Endodermal cell (in vitro differentiated cells): ENCODE measurements at regions not wholly inside any gene's neighbourhood (a gene's known extent, or its start where the extent isn't known, plus 50 kb on each side); places are given as distances from the start of the nearest gene placed in this dataset.

ENCODE experiments used
- DNase-seq: peaks from one replicate; pipeline ENCODE4 v3.0.0-alpha.2; 2017
- H3K27ac ChIP-seq: 2 replicates; pipeline ENCODE4 v1.5.1; 2013; ENCODE audit warnings: mild to moderate bottlenecking, low read depth, low read length, moderate library complexity
- H3K27me3 ChIP-seq: 2 replicates; pipeline ENCODE4 v1.6.1; 2013; ENCODE audit warnings: mild to moderate bottlenecking, low read length, moderate library complexity; ENCODE audit not compliant: insufficient read depth, control insufficient read depth, poor library complexity, severe bottlenecking
- H3K36me3 ChIP-seq: 2 replicates; pipeline ENCODE4 v1.7.0; 2013; ENCODE audit warnings: mild to moderate bottlenecking, low read length, moderate library complexity; ENCODE audit not compliant: control insufficient read depth, insufficient read depth
- H3K4me1 ChIP-seq: one replicate; pipeline ENCODE4 v1.7.0; 2013; ENCODE audit warnings: low read length; ENCODE audit not compliant: control insufficient read depth, insufficient read depth
- H3K4me3 ChIP-seq: 2 replicates; pipeline ENCODE4 v1.5.1; 2013; ENCODE audit warnings: mild to moderate bottlenecking, low read length, moderate library complexity
- H3K9ac ChIP-seq: 2 replicates; pipeline ENCODE4 v1.6.1; 2013; ENCODE audit warnings: mild to moderate bottlenecking, low read length, moderate library complexity; ENCODE audit not compliant: poor library complexity, severe bottlenecking; ENCODE audit errors: extremely low read depth
- H3K9me3 ChIP-seq: 2 replicates; pipeline ENCODE4 v1.6.1; 2013; ENCODE audit warnings: mild to moderate bottlenecking, low read length, moderate library complexity; ENCODE audit not compliant: control insufficient read depth
- H3K27ac Mint-ChIP-seq: 2 replicates; pipeline ENCODE4 v1.8.0; 2020; ENCODE audit warnings: mixed read lengths
- H3K27me3 Mint-ChIP-seq: 2 replicates; pipeline ENCODE4 v1.8.0; 2021; ENCODE audit warnings: mild to moderate bottlenecking, mixed read lengths; ENCODE audit not compliant: insufficient read depth
- H3K36me3 Mint-ChIP-seq: 2 replicates; pipeline ENCODE4 v1.8.0; 2020; ENCODE audit warnings: low read depth, mixed read lengths
- H3K4me1 Mint-ChIP-seq: 2 replicates; pipeline ENCODE4 v1.8.0; 2020; ENCODE audit warnings: mixed read lengths
- H3K4me3 Mint-ChIP-seq: 2 replicates; pipeline ENCODE4 v1.8.0; 2020; ENCODE audit warnings: mild to moderate bottlenecking, moderate library complexity, mixed read lengths
- H3K9me3 Mint-ChIP-seq: 2 replicates; pipeline ENCODE4 v1.8.0; 2020; ENCODE audit warnings: mild to moderate bottlenecking, mixed read lengths
- CTCF ChIP-seq: fragments of 200-600 bp; sonication (generic); conservative IDR thresholded peaks from 2 replicates; pipeline ENCODE4 v1.5.0; 2021; ENCODE audit warnings: antibody characterized with exemption, mild to moderate bottlenecking
- WGBS, 2 experiments: methylation state at CpG; one replicate each; pipeline versions ENCODE4 v1.1.5 to v1.1.7; 2013; ENCODE audit warnings: missing lambda C conversion rate in 2 of 2, mixed read lengths in 1 of 2; ENCODE audit not compliant: insufficient coverage in 1 of 2, insufficient read length in 1 of 2; 5-methylcytosine and 5-hydroxymethylcytosine counted together

- Histone ChIP-seq H3K9ac (no peak overlapping the region), H3K4me3 (no peak overlapping the region), H3K27ac (no peak overlapping the region), H3K36me3 (no peaks in the 10 kb centered on the region), H3K9me3 (peaks cover 11% of the 10 kb centered on the region), H3K27me3 (no peaks in the 10 kb centered on the region), H3K4me1 (no peaks in the 10 kb centered on the region)
- 85 to 92% methylated on average over 2 to 3 of the region's 3 CpGs for WGBS, 2 experiments
- Mint-ChIP-seq H3K27ac (no peak overlapping the region), H3K36me3 (no peaks in the 10 kb centered on the region), H3K4me3 (no peak overlapping the region), H3K27me3 (no peaks in the 10 kb centered on the region), H3K4me1 (no peaks in the 10 kb centered on the region), H3K9me3 (peaks cover 22% of the 10 kb centered on the region)
- TF ChIP-seq CTCF: no peak
- DNase-seq: no peak
Observed at GRCh38 chr5:40167283-40167682, 512.4 kb upstream of the PTGER4 start.

GRCh38 chr5:40166802-40167201 lies 512.9 kb upstream of the PTGER4 start:
- Mint-ChIP-seq H3K27ac (no peak overlapping the region), H3K27me3 (no peaks in the 10 kb centered on the region), H3K36me3 (no peaks in the 10 kb centered on the region), H3K4me1 (no peaks in the 10 kb centered on the region), H3K9me3 (peaks cover 22% of the 10 kb centered on the region), H3K4me3 (no peak overlapping the region)
- Histone ChIP-seq H3K36me3 (no peaks in the 10 kb centered on the region), H3K4me1 (no peaks in the 10 kb centered on the region), H3K9ac (no peak overlapping the region), H3K4me3 (no peak overlapping the region), H3K27ac (no peak overlapping the region), H3K27me3 (no peaks in the 10 kb centered on the region), H3K9me3 (peaks cover 11% of the 10 kb centered on the region)
- no peak for DNase-seq
- WGBS, 2 experiments: 90 to 100% methylated on average over 1 of the region's 1 CpG
- TF ChIP-seq CTCF: no peak

- H3K4me3 ChIP-seq: no peak overlapping the region
- Mint-ChIP-seq H3K36me3 (no peaks in the 10 kb centered on the region), H3K27me3 (no peaks in the 10 kb centered on the region), H3K27ac (no peak overlapping the region), H3K9me3 (peaks cover 22% of the 10 kb centered on the region), H3K4me1 (no peaks in the 10 kb centered on the region), H3K4me3 (no peak overlapping the region)
- H3K36me3 ChIP-seq: no peaks in the 10 kb centered on the region
- 88 to 100% methylated on average over 1 to 6 of the region's 7 CpGs for WGBS, 2 experiments
- TF ChIP-seq CTCF: no peak
- peaks cover 11% of the 10 kb centered on the region for H3K9me3 ChIP-seq
- no peak overlapping the region for H3K27ac ChIP-seq
- DNase-seq: peak; percentile 44
- no peaks in the 10 kb centered on the region for H3K27me3 ChIP-seq
- no peak overlapping the region for H3K9ac ChIP-seq
- H3K4me1 ChIP-seq: no peaks in the 10 kb centered on the region
Observed at GRCh38 chr5:40165789-40166728, 513.7 kb upstream of the PTGER4 start.
